ENCODE measurements at regions not wholly inside any gene's neighbourhood (a gene's known extent, or its start where the extent isn't known, plus 50 kb on each side); places are given as distances from the start of the nearest gene placed in this dataset.
"Not testable (repeated sequence)": the region's sequence is repeated elsewhere in the genome, so short reads cannot be mapped to it uniquely, and the experiment has no call there.

- TF ChIP-seq CTCF (IDR thresholded peaks at IDR 0.05): no peak
- TF ChIP-seq ZFX (IDR thresholded peaks at IDR 0.05; ENCODE audit: borderline replicate concordance): no peak
- H3K27ac ChIP-seq: no peak overlapping the region
These were observed 334.7 kb upstream of the NDST3 start for GRCh38 chr4:117699595-117699994.

- peak; percentile 70 for TF ChIP-seq CTCF (IDR thresholded peaks at IDR 0.05)
- TF ChIP-seq ZFX (IDR thresholded peaks at IDR 0.05; ENCODE audit: borderline replicate concordance): no peak
- H3K27ac ChIP-seq: no peak overlapping the region
These were observed 334.0 kb upstream of the NDST3 start for GRCh38 chr4:117700111-117700892.

GRCh38 chr4:117702353-117702752 lies 331.9 kb upstream of the NDST3 start:
- H3K27ac ChIP-seq: no peak overlapping the region
- TF ChIP-seq ZFX (IDR thresholded peaks at IDR 0.05; ENCODE audit: borderline replicate concordance): no peak
- TF ChIP-seq CTCF (IDR thresholded peaks at IDR 0.05): no peak

GRCh38 chr4:117704721-117705120 lies 329.6 kb upstream of the NDST3 start:
- TF ChIP-seq CTCF (IDR thresholded peaks at IDR 0.05) (no peak), ZFX (IDR thresholded peaks at IDR 0.05; ENCODE audit: borderline replicate concordance) (no peak)

GRCh38 chr4:117740736-117741135 lies 293.6 kb upstream of the NDST3 start:
- no peak overlapping the region for H3K27ac ChIP-seq
- TF ChIP-seq CTCF (IDR thresholded peaks at IDR 0.05) (no peak), ZFX (IDR thresholded peaks at IDR 0.05; ENCODE audit: borderline replicate concordance) (no peak)

More at GRCh38 chr4:117704721-117705120, 329.6 kb upstream of the NDST3 start:
- H3K27ac ChIP-seq: no peak overlapping the region

- H3K27ac ChIP-seq: not testable (repeated sequence)
These were observed 288.9 kb upstream of the NDST3 start for GRCh38 chr4:117745379-117745778.

GRCh38 chr4:117755438-117755837 lies 278.8 kb upstream of the NDST3 start:
- H3K27ac ChIP-seq: no peak overlapping the region
- TF ChIP-seq ZFX (IDR thresholded peaks at IDR 0.05; ENCODE audit: borderline replicate concordance) (no peak), CTCF (IDR thresholded peaks at IDR 0.05) (no peak)

- no peak for TF ChIP-seq ZFX (IDR thresholded peaks at IDR 0.05; ENCODE audit: borderline replicate concordance)
- no peak for TF ChIP-seq CTCF (IDR thresholded peaks at IDR 0.05)
These were observed 265.7 kb upstream of the NDST3 start for GRCh38 chr4:117768610-117769009.

More at GRCh38 chr4:117768610-117769009, 265.7 kb upstream of the NDST3 start:
- H3K27ac ChIP-seq: no peak overlapping the region
